ENCODE measurements at regions not wholly inside any gene's neighbourhood (a gene's known extent, or its start where the extent isn't known, plus 50 kb on each side); places are given as distances from the start of the nearest gene placed in this dataset.

GRCh38 chr3:66803206-66803605 lies 194.9 kb upstream of the KBTBD8 start:
- no peak for FAIRE-seq
- DNase-seq (ENCODE audit: low spot score) = no peak

- no peak for DNase-seq (ENCODE audit: low spot score)
These were observed 194.1 kb upstream of the KBTBD8 start for GRCh38 chr3:66803721-66804695.

GRCh38 chr3:66808891-66809594 lies 189.1 kb upstream of the KBTBD8 start:
- FAIRE-seq (no peak), DNase-seq (ENCODE audit: low spot score) (no peak)

More at GRCh38 chr3:66803721-66804695, 194.1 kb upstream of the KBTBD8 start:
- no peak for FAIRE-seq

GRCh38 chr3:66809595-66809958 lies 188.5 kb upstream of the KBTBD8 start:
- no peak for FAIRE-seq

GRCh38 chr3:66812136-66812535 lies 186.0 kb upstream of the KBTBD8 start:
- DNase-seq (ENCODE audit: low spot score) (peak; percentile 18), FAIRE-seq (no peak)

More at GRCh38 chr3:66809595-66809958, 188.5 kb upstream of the KBTBD8 start:
- no peak for DNase-seq (ENCODE audit: low spot score)

- DNase-seq (ENCODE audit: low spot score) (no peak), FAIRE-seq (no peak)
These were observed 185.4 kb upstream of the KBTBD8 start for GRCh38 chr3:66812741-66813140.

GRCh38 chr3:66816090-66816761 lies 181.9 kb upstream of the KBTBD8 start:
- peak; percentile 48 for DNase-seq (ENCODE audit: low spot score)
- no peak for FAIRE-seq

- FAIRE-seq (no peak), DNase-seq (ENCODE audit: low spot score) (no peak)
These were observed 180.1 kb upstream of the KBTBD8 start for GRCh38 chr3:66817951-66818557.

GRCh38 chr3:66819993-66820501 lies 178.1 kb upstream of the KBTBD8 start:
- FAIRE-seq = peak; percentile 17

GRCh38 chr3:66822186-66823008 lies 175.7 kb upstream of the KBTBD8 start:
- FAIRE-seq (no peak), DNase-seq (ENCODE audit: low spot score) (peak; percentile 64)

More at GRCh38 chr3:66819993-66820501, 178.1 kb upstream of the KBTBD8 start:
- no peak for DNase-seq (ENCODE audit: low spot score)

- DNase-seq (ENCODE audit: low spot score) (no peak), FAIRE-seq (no peak)
These were observed 175.1 kb upstream of the KBTBD8 start for GRCh38 chr3:66823009-66823397.

- FAIRE-seq = no peak
These were observed 174.6 kb upstream of the KBTBD8 start for GRCh38 chr3:66823532-66823931.

GRCh38 chr3:66825375-66825774 lies 172.7 kb upstream of the KBTBD8 start:
- no peak for FAIRE-seq
- no peak for DNase-seq (ENCODE audit: low spot score)

More at GRCh38 chr3:66823532-66823931, 174.6 kb upstream of the KBTBD8 start:
- no peak for DNase-seq (ENCODE audit: low spot score)

- FAIRE-seq = no peak
- no peak for DNase-seq (ENCODE audit: low spot score)
These were observed 170.4 kb upstream of the KBTBD8 start for GRCh38 chr3:66827726-66828125.

GRCh38 chr3:66828303-66828702 lies 169.8 kb upstream of the KBTBD8 start:
- DNase-seq (ENCODE audit: low spot score) (no peak), FAIRE-seq (no peak)

- DNase-seq (ENCODE audit: low spot score) = no peak
- FAIRE-seq = no peak
These were observed 167.8 kb upstream of the KBTBD8 start for GRCh38 chr3:66830301-66830700.

GRCh38 chr3:66831931-66832330 lies 166.2 kb upstream of the KBTBD8 start:
- FAIRE-seq (no peak), DNase-seq (ENCODE audit: low spot score) (no peak)

- FAIRE-seq = peak; percentile 30
These were observed 161.5 kb upstream of the KBTBD8 start for GRCh38 chr3:66836363-66837152.

GRCh38 chr3:66838704-66839103 lies 159.4 kb upstream of the KBTBD8 start:
- DNase-seq (ENCODE audit: low spot score) = no peak
- FAIRE-seq = no peak

More at GRCh38 chr3:66836363-66837152, 161.5 kb upstream of the KBTBD8 start:
- no peak for DNase-seq (ENCODE audit: low spot score)
